Heart left ventricle (tissue), 13 donors: ENCODE measurements at regions not wholly inside any gene's neighbourhood (a gene's known extent, or its start where the extent isn't known, plus 50 kb on each side); places are given as distances from the start of the nearest gene placed in this dataset.

ENCODE experiments used
- POLR2A ChIP-seq, 2 donors: fragments of 450-650 bp; IDR thresholded peaks; one replicate each; pipeline ENCODE4 v1.6.1; 2017; ENCODE audit warnings: antibody characterized with exemption in 2 of 2, mild to moderate bottlenecking in 2 of 2, moderate library complexity in 2 of 2
- TF ChIP-seq, protein P1 (sequence below), 12 donors: fragments of 200-600 bp; sonication (generic) in 4 of 12; IDR thresholded peaks; one replicate each; pipeline versions ENCODE4 v1.5.0 to v1.8.0; 2018 to 2022; ENCODE audit warnings: antibody characterized with exemption in 12 of 12, mild to moderate bottlenecking in 5 of 12
- donor health status: ischemic (EF 13 %, LVEDD 7.1; RV severe dilation, severe dysfunction).
- donor health status: DM: no; HTN: yes; CAD: no.
- donor health status: DM: no; HTN: no; CAD: no.
- donor health status: ischemic (EF 25% LVEDD 6.9; RV normal size, moderate dysfunction).
- donor health status: ischemic (EF 25% LVEDD 5.7; RV mildly dilated, moderate dysfunction).
- donor health status: ischemic (EF 35%, LVEDD 5.7; RV mildly dilated, moderate dysfunction).
- donor health status: nonischemic (EF 11% LVEDD 7.7; RV severe dilation, severe dysfunction).
- donor health status: DM: yes; HTN: yes; CAD: no.
- donor health status: PGD.
- donor health status: ischemic (EF 29% LVEDD 5.4; RV normal size, mild dysfunction).
- donor health status: nonischemic (EF 23%, LVEDD 6.1; RV moderate dilation, normal function).

DNA sequence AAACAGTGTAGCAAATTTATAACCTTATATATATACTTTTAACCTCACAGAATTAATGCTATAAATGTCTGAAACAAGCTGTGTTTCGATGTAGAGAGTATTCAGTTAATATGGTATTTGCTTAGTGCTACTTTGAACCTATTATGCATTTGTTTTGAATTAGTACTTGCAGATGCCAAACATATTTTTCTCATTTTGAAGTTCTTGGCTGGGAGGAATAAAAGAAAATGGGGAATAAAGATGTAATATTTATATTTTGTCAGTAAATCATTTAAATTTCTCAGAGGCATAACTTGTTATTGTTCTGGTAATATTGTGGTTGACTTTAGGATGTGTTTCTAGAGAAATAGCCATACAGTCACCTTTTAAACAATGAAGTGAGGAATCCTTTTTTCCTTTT lies 175.9 kb upstream of the IZUMO3 start:
- TF ChIP-seq, protein P1, sequence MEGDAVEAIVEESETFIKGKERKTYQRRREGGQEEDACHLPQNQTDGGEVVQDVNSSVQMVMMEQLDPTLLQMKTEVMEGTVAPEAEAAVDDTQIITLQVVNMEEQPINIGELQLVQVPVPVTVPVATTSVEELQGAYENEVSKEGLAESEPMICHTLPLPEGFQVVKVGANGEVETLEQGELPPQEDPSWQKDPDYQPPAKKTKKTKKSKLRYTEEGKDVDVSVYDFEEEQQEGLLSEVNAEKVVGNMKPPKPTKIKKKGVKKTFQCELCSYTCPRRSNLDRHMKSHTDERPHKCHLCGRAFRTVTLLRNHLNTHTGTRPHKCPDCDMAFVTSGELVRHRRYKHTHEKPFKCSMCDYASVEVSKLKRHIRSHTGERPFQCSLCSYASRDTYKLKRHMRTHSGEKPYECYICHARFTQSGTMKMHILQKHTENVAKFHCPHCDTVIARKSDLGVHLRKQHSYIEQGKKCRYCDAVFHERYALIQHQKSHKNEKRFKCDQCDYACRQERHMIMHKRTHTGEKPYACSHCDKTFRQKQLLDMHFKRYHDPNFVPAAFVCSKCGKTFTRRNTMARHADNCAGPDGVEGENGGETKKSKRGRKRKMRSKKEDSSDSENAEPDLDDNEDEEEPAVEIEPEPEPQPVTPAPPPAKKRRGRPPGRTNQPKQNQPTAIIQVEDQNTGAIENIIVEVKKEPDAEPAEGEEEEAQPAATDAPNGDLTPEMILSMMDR (IDR thresholded peaks at IDR 0.05): no peak
- no peak for TF ChIP-seq POLR2A (IDR thresholded peaks at IDR 0.05)
